DMS 273 treated with DMSO at 0.1 percent for 48 hours (cell line): ENCODE measurements at regions not wholly inside any gene's neighbourhood (a gene's known extent, or its start where the extent isn't known, plus 50 kb on each side); places are given as distances from the start of the nearest gene placed in this dataset.

Experiments
- DNase-seq: peaks from one replicate; lab custom pipeline; 2025; lab: John Stamatoyannopoulos, UW

- DNase-seq = no peak
These were observed 527.6 kb upstream of the ZEB2 start for GRCh38 chr2:145047554-145047953.

- DNase-seq = no peak
These were observed 524.6 kb upstream of the ZEB2 start for GRCh38 chr2:145044491-145044890.

- DNase-seq = no peak
These were observed 523.5 kb upstream of the ZEB2 start for GRCh38 chr2:145043399-145043834.

GRCh38 chr2:145041706-145042105, 521.8 kb upstream of the ZEB2 start:
- DNase-seq = no peak

- DNase-seq = no peak
These were observed 520.5 kb upstream of the ZEB2 start for GRCh38 chr2:145040433-145040832.

GRCh38 chr2:145038041-145038525, 518.2 kb upstream of the ZEB2 start:
- no peak for DNase-seq

GRCh38 chr2:145036421-145037011, 516.6 kb upstream of the ZEB2 start:
- DNase-seq = no peak

- DNase-seq = no peak
These were observed 514.6 kb upstream of the ZEB2 start for GRCh38 chr2:145034511-145034910.

- no peak for DNase-seq
These were observed 513.5 kb upstream of the ZEB2 start for GRCh38 chr2:145033438-145033837.

GRCh38 chr2:145032791-145033190, 512.9 kb upstream of the ZEB2 start:
- no peak for DNase-seq

- DNase-seq = no peak
These were observed 510.0 kb upstream of the ZEB2 start for GRCh38 chr2:145029873-145030272.

- no peak for DNase-seq
These were observed 509.2 kb upstream of the ZEB2 start for GRCh38 chr2:145029081-145029480.

- DNase-seq = no peak
These were observed 508.4 kb upstream of the ZEB2 start for GRCh38 chr2:145028101-145028920.

- no peak for DNase-seq
These were observed 506.8 kb upstream of the ZEB2 start for GRCh38 chr2:145026456-145027455.

GRCh38 chr2:145025382-145025781, 505.5 kb upstream of the ZEB2 start:
- no peak for DNase-seq

GRCh38 chr2:145023334-145023934, 503.5 kb upstream of the ZEB2 start:
- no peak for DNase-seq

GRCh38 chr2:145022666-145023333, 502.9 kb upstream of the ZEB2 start:
- DNase-seq = no peak

GRCh38 chr2:145021962-145022665, 502.2 kb upstream of the ZEB2 start:
- no peak for DNase-seq

- DNase-seq = no peak
These were observed 500.8 kb upstream of the ZEB2 start for GRCh38 chr2:145020694-145021093.

GRCh38 chr2:145020139-145020538, 500.2 kb upstream of the ZEB2 start:
- no peak for DNase-seq

GRCh38 chr2:145018502-145018901, 498.6 kb upstream of the ZEB2 start:
- DNase-seq = no peak
